GM19240 (cell line): ENCODE measurements at regions not wholly inside any gene's neighbourhood (a gene's known extent, or its start where the extent isn't known, plus 50 kb on each side); places are given as distances from the start of the nearest gene placed in this dataset.

Source experiments
- DNase-seq: peaks from one replicate; pipeline ENCODE4 v3.0.0; 2011; ENCODE audit warnings: low spot score; ENCODE audit not compliant: insufficient read length

DNA sequence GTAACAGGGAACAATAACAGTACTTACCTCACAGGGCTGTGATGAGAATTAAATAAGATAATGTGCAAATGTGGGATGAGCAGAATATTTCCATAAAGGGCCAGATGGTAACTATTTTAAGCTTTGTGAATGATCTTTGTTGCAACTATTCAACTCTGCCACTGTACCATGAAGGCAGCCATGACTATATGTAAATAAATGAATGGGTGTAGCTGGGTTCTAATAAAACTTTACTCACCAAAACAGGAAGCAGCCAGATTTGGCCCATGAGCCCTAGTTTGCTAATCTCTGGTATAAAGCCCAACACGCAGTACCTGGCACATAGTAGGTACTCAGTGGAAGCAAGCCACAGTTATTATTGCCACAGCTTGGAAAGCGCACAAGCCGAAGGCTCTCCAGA is 362.7 kb upstream of the PROK2 start:
- no peak for DNase-seq

DNA sequence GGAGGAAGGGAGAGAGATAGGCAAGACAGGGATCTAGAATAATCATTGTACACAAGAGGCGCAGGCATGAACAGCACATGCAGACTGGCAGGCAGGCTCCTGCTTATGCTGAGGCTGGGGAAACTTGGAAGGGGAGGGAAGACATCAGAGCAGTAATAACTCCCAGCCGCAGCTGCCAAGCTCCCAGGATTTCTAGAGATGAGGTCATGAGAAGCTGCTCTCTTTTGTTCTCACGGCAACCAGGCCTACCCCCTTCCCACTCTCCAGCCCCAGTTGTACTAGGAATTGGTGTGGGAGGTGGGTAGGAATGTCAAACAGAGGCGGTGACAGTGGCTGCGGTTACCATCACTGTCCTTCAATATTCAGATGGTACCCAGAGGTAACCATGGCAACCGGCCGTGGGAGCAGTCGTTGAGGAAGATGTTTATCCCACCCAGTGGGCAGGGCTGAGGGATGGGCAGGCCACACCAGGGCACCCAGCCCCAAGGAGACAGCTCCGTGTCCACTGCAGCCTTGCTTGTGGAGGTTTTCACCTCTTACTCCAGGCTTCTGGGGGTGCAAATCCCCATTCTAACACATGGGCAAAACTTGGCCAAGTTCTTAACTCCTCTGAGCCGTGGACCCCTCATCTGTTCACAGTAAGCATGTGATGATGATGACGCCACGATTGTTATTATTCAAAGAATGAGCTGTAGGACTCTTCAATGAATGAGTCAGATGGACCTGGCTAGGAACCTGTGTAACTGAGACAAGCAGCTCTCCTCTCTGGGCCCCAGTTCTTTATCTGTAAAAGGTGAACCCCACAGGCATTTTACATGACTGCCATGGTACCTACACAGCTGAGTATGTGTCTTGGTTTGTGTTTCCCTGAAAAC is 360.8 kb upstream of the PROK2 start:
- DNase-seq, result no peak

DNA sequence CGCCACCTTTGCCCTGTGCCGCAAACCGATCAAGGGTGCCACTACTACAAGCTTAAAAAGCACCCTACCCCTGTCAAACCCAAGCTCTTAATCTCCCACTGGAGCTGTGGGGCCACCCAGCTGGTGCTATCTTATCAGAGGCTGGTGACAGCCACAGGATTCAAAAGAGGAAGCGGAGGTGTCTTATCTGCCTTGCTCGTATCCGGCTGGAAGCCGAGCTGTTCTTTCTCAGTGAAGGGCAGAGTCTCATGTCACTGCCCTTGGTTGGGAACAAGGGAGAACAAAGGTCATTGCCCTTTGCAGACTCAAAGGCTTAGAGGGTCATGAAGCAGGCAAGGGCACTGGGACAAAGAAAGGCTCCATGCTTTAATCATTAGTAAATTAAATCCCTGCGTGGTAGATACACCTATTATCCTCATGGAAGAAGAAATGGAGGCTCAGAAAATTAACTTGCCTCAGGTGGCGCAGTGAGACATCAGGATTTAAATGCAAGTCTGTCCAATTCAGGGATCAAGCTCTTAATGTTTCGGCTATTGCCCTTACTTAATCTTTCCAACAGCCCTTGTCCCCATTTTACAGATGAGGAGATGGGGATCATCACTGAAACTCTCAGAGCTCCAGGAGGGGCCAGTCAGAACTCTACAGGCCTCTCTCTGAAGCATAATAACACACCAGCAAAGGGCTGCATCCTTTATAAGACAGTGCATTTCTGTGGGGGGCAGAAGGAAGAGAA is 360.0 kb upstream of the PROK2 start:
- peak; percentile 19 for DNase-seq

DNA sequence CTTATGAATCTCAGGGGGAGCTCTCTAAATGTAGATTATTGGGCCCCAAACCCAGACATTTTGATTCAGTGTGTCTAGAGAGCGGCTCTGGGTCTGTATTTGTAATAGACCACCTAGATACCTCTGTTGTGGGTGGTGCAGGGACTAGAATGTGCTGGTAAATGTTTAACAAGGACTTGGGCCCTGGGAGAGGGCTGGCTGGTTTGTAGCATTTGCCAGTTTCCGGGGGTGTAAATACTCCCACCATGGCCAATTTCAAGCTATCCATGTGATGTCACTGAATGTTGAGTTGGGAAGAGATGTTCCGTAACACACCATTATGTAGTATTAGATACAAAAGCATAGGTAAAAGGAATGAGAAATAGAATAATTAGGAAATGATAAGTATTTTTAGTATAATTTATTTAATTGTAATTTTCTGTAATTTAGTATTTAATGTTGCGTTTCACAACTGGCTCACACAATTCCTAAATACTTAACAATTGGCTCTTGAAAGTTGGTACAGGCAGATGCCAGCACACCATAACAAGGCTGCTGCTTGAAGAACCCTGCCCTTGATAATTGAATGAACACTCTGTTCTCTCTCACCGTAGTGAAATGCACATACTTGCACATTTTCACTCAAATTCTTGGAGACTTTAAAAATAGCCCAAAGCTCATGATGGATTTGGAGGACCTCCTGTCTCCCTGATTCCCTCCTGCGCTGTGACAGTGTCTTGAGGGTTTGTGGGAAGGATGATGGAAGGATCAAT is 359.2 kb upstream of the PROK2 start:
- DNase-seq, result no peak

DNA sequence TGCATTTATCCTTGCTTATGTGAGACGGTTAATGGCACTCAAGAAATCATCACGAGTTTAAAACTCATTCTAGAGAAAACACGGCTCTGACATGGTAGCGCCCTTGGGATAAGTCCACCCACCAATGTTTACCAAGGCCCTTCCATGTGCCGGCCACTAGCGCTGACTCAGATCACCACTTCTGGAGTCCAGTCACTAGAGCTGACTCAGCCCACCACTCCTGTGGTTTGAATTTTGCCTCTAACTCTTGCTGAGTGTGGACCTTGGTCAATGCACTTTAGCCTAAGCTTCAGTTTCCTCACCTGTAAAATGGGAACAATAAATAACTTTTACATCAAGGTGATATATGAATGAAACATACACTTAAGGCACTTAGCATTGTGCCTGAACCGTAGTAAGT is 358.4 kb upstream of the PROK2 start:
- no peak for DNase-seq

DNA sequence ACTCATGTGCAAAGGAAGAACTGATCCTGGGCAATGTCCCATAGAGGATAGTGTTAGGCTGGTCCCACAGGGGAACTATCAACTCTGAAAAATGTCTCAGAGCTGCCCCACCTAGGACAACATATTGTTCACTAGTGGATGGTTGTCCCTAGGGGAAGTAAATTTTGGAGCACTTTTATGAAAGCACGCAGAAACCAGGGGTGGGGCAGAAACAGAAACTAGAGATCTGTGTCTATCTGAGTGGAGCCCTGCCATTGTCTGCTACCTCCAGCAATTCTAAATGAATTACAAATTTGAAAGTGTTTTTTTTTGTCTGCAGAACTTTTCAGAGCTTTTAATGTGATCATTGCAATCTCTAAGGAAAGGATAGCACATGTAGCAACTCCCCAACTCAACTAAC is 357.1 kb upstream of the PROK2 start:
- DNase-seq, result peak; percentile 25

DNA sequence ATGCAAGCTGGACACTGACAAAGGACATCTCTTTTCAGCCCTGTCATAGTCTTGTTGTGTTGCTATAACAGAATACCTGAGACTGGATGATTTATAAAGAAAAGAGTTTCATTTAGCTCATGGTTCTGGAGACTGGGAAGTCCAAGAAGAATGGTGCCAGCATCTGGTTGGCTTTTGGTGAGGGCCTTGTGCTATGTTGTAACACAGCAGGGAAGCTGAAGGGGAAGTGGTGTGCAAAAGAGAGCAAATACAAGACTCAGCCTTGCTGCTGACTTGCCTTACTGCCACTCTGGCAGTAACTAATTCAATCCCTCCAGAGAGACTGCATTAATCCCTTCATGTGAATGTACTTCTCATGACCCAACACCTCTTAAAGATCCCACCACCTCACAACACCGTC is 356.3 kb upstream of the PROK2 start:
- no peak for DNase-seq

DNA sequence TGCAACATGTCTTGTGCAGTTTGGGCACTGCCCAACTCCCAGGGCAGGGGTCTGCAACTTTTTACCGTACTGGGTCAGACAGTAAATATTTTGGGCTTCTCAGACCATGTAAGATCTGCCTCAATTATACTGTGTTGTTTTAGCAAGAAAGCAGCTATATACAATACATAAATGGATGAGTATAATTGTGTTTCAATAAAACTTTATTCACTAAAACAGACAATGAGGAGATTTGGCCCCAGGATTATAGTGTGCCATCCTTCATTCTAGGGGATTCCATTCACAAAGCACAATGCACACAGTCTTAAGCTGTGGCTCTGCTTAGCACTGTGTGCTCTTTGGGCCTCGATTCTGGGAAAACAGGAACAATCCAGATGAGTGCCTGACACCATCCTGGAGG is 354.4 kb upstream of the PROK2 start:
- DNase-seq, result no peak

DNA sequence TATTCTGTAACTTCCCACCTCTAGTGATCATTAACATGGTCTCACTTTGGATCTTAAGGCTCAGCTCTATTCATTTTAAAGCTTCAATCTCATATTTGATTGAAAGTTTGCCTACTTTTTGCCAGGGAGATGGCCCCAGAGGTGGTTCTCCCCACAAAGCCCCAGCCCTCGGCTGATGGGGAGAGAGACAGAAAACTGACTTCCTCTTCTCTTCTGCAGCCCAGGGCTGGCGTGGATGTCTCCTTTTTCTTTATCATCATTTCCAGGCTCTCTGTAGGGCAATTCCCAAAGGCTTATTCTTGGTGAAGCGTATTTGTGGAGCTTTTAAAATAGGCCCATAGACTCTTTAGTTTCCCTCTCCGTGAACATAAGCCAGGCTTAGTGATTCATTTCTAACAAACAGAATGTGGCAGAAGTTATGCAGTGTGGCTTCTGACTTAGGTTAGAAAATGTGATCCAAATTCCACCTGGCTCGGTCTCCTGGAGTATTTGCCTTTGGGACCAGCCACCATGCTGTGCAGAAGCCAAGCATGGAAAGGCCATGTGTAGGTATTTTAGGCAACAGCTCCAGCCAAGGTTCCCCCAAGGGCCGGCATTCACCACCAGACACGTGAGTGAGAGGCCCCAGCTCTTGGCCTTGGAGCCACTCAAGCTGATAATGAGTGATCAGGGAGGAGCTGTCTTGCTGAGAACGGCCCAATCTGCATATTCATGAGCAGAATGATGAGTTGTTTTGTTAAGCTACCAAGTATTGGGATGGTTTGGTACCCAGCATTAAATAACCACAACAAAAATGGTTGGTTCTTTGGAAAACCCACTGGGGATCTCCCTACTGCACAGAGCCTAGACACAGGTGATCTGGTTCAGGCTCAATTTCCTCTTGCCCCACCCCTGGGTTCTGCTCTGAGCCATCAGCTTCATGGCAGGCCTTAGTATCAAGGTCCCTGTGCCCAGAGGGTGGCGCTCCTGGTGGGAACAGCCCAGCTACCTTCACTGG is 353.2 kb upstream of the PROK2 start:
- no peak for DNase-seq

DNA sequence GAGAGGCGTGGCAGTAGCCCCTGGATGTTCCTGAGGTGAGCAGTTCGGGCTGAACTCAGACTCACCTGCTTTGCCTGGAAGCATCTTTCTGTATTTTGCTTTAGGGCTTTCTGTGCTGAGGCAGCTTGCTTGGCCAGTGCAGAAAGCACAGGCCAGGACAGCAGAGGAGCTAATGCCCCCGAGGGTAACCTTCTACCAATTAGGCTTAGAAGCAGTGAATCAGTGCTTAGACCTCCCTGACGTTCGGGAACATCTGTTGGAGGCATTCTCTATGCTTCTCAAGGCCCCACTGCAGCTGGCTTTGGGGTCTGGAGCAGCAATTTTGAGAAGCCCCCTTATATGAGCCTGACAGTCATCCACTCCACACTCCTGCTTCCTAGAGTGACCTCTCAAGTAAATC is 350.7 kb upstream of the PROK2 start:
- no peak for DNase-seq

DNA sequence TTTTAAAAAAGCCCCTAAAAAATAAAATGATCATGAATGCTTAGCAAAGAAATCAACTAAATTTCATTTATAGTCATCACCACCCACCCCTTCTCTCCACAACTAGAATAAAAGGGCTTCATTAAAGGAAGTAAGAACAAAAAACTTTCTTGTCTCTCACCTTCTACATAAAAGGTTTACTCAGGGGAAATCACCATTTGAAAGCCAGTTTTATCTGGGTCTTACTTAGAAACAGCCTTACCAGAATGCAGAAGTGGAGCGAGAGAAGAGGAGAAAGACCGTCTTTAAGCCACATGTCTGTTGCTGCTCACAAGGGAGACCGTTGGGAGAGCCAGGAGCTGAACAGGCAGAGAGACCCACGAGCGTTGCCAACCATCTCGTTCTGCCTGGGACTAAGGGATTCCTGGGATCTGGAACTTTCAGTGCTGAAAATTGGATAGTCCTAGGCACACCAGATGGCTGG is 350.1 kb upstream of the PROK2 start:
- no peak for DNase-seq

DNA sequence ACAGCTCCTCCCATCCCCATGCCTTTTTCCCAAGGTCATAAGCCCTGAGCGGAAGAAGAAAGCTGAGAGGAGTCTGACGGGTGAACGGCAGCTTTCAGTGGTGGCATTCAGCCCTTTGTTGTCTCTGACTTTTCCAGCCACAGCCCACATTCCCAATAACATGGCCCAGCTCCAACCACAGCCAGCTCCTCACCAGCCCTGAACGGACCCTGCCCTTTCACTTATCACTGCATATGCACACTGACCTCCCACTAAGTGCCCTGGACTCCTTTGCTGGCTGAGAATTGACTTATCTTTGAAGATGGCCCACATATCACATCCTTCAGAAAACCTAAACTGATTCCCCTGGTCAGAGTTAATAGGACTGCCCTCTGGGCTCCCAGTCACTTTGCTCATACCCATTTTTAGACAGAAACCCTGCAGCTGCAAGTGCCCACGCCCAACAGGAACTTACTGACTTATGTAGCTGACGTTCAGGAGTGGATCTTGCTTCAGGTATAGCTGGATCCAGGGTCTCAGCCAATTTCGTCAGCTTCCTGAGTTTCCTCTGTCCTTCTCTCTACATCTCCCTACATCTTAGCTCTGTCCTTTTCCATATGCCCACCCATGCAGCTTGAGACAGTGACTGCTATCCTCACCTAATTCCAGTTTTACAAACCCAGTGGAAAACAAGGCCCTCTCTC is 348.5 kb upstream of the PROK2 start:
- DNase-seq, result no peak

DNA sequence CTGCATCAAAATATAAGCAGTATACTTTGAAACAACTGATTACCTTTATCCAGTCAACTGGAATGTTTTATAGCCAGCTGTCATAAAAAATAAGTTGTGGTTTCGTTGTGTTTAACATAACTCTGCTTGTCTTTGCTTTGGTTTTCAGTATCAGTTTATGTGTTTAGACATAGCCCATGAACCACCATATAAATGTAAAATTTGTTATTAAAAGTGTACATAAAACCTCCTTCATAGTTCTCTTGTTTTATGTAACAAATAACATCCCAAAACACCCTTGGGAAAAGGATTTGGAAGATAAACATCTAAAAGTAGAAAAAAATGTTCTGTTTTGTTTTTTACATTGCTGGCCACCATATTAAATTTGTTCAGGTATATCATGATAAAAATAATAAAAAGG is 347.0 kb upstream of the PROK2 start:
- DNase-seq, result no peak

DNA sequence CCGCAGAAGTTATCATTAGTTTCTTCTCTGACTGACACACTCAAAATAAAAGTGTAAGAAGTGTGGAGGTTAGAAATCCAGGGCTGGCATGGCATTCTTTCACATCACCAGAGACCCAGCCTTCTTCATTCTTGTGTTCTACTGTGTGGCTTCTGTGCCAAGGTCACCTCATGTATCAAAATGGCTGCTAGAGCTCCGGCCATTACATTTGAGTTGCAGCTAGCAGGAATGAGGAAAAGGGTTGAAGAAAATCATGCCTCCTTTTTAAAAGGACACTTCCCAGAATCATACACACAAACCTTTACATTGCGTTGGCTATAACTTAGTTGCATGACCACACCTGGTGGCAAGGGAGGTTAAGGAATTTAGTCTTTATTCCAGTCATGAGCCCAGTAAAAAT is 345.6 kb upstream of the PROK2 start:
- no peak for DNase-seq

DNA sequence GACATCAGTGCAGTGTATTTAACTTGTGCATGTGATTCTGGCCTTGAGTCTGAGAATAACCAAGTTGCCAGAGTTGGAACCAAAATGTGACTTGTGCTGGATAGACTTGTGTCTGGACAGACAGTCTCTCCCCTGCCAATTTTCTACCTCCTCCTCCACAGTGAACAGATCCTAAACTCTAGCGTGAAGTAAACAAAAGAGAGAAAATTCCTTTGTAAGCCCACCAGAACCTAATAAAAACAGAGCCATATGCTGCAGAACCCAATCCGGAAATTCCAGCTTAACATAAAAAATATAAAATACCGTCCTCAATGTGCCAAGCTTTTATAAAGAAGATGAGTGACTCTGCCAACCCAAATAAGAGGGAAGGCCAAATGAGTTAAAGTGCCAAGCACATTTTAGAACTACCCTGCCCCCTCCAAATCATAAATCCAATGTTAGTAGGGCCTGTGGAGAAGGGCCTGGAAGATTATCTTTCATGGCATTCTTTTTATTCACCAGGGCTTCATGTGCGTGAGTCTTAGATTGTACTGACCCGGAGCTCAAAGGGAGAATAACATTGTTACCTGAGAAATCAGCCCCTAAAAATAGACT is 344.6 kb upstream of the PROK2 start:
- DNase-seq, result no peak

DNA sequence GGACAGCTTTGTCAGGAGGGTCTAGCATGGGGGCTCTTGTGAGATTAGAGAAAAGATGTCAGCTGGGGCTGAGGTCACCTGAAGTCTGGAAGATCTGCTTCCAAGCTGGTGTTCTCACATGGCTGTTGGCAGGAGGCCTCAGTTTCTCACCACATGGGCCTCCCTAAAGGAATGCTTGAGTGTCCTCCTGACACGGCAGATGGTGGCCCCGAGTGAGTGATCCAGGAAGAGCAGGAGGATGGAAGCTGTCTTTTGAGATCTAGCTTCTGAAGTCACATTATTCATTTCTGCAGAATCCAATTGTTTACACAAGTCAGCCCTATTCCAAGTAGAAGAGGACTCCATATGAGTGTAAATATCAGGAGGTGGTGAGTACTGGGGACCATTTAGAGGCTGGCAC is 344.0 kb upstream of the PROK2 start:
- DNase-seq, result no peak

DNA sequence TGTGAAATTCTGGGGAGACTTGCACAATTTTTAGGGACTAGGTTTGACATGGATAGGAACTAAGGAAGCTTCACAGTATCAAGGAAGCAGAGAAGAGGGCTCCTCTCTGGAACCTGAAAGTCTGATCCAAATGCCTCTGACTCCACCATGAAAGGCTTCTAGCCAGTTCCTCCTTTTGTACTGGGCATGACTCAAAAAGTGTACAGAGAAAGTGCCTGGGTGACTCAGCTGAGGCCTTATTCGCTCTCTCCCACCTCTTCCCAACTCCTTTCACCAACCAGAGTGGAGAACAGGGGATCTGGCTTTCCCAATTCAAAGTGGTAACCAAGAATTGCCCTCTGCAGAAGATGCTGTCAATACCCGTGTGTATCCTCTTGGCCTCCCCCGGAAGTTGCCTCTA is 342.9 kb upstream of the PROK2 start:
- DNase-seq, result no peak

DNA sequence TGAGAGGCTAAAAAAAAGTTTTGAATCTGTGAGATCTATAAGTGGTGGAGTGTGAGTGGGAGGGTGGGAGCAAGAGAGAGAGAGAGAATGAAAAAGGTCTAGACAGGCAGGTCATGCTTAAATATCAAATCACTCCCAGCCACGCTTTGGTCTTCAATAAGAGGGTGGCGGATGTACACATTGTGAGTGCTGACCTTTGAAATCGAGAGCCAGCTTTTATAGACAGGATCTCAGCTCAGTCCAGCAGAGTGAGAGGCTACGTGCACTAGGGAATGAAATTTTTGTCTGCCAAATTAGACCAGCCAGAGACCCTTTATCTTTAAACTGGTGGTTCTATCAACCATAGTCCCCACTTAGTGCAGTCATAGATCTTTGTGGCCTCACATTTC is 342.3 kb upstream of the PROK2 start:
- no peak for DNase-seq

DNA sequence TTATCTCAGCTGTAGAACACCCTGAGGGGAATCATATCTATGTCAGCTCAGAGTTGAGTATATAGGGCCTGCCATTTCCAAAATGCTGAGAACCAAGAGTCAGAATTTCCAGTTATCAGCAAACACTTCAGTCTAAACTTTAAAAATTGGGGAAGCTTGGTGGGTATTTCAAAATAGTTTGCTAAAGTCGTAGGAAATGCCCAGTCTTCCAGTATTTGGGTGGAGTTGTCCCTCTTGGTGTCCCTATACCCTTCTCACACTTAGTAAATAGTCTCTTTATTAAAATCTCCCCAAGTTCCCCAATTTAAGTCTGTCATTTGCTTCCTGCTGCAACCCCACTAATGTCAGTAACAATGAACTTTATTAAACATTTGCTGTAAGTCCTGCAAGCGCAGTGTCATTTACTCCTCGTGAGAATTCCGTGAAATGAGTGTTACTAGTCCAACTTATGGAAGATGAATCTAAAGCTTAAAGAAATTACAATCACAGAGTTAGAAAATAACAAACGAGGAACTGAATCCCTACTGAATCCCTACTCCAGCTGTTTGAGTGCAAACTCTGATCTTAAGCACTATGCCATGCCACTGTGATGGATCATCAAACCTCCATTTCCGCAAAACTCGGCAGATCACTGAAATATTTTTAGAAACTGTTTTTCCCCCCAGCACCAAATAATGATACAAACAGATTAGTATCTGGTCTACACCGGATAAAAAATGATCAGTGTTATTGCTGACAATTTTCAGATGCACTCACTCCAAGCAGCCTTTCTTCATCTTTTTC is 341.7 kb upstream of the PROK2 start:
- DNase-seq, result no peak
